ENCODE measurements at regions not wholly inside any gene's neighbourhood (a gene's known extent, or its start where the extent isn't known, plus 50 kb on each side); places are given as distances from the start of the nearest gene placed in this dataset.

GRCh38 chr15:69653846-69654245 is 201.2 kb downstream of the RPLP1 start:
- Histone ChIP-seq H3K27ac (no peak overlapping the region), H3K27me3 (no peaks in the 10 kb centered on the region), H3K36me3 (no peaks in the 10 kb centered on the region), H3K4me1 (no peaks in the 10 kb centered on the region), H3K4me3 (replicated peaks in 1 of 3) (no peak overlapping the region), H3K9me3 (no peaks in the 10 kb centered on the region)
- 67 to 93% methylated on average over 1 to 2 of the region's 2 CpGs for WGBS, 2 donors
- intact Hi-C loops (cut with DNase I), result no loop called here
- TF ChIP-seq, protein P1, sequence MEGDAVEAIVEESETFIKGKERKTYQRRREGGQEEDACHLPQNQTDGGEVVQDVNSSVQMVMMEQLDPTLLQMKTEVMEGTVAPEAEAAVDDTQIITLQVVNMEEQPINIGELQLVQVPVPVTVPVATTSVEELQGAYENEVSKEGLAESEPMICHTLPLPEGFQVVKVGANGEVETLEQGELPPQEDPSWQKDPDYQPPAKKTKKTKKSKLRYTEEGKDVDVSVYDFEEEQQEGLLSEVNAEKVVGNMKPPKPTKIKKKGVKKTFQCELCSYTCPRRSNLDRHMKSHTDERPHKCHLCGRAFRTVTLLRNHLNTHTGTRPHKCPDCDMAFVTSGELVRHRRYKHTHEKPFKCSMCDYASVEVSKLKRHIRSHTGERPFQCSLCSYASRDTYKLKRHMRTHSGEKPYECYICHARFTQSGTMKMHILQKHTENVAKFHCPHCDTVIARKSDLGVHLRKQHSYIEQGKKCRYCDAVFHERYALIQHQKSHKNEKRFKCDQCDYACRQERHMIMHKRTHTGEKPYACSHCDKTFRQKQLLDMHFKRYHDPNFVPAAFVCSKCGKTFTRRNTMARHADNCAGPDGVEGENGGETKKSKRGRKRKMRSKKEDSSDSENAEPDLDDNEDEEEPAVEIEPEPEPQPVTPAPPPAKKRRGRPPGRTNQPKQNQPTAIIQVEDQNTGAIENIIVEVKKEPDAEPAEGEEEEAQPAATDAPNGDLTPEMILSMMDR (IDR thresholded peaks at IDR 0.05), result no peak
- TF ChIP-seq POLR2A (IDR thresholded peaks at IDR 0.05), result no peak
- no peak for DNase-seq

DNA sequence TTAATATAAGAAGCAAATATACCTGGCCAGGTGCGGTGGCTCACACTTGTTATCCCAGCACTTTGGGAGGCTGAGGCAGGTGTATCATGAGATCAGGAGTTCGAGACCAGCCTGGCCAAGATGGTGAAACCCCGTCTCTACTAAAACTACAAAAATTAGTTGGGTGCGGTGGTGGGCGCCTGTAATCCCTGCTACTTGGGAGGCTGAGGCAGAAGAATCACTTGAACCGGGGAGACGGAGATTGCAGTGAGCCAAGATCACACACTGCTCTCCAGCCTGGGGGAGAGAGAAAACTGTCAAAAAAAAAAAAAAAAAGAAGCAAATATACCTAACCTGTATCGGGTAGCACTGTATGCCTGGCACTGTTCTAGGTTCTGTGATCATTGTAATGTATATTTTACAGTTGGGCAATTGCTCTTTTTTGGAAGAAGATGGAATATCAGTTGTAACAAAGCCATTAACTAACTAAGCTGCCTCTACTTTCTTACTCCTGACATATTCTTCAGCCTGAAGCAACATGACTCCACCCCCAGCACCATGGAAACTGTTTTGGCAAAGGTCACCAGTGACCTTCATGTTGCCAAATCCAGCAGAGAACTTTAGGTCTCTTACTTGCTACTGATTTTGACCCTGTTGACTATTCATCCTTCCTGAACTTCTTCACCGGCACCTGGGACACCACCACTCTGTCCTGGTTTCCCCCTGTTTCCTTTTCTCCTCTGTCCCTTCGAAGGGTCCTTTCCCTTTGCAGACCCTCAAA is 203.8 kb downstream of the RPLP1 start:
- Histone ChIP-seq H3K9me3 (no peaks in the 10 kb centered on the region), H3K27ac (no peak overlapping the region), H3K27me3 (no peaks in the 10 kb centered on the region), H3K36me3 (no peaks in the 10 kb centered on the region), H3K4me1 (no peaks in the 10 kb centered on the region), H3K4me3 (replicated peaks in 1 of 3) (no peak overlapping the region)
- intact Hi-C loops (cut with DNase I), result no loop called here
- 90 to 92% methylated on average over 10 of the region's 10 CpGs for WGBS, 2 donors
- no peak for DNase-seq
- TF ChIP-seq, protein P1 (IDR thresholded peaks at IDR 0.05), result no peak
- no peak for TF ChIP-seq POLR2A (IDR thresholded peaks at IDR 0.05)

- Histone ChIP-seq H3K4me3 (replicated peaks in 1 of 3) (no peak overlapping the region), H3K36me3 (no peaks in the 10 kb centered on the region), H3K27me3 (no peaks in the 10 kb centered on the region), H3K4me1 (no peaks in the 10 kb centered on the region), H3K27ac (no peak overlapping the region), H3K9me3 (no peaks in the 10 kb centered on the region)
- no peak for DNase-seq
- WGBS, 2 donors, result 93% methylated on average over 6 of the region's 6 CpGs
- TF ChIP-seq POLR2A (IDR thresholded peaks at IDR 0.05), result no peak
- TF ChIP-seq, protein P1 (IDR thresholded peaks at IDR 0.05), result no peak
- intact Hi-C loops (cut with DNase I), result no loop called here
These were observed 205.0 kb downstream of the RPLP1 start for GRCh38 chr15:69657626-69658025.

DNA sequence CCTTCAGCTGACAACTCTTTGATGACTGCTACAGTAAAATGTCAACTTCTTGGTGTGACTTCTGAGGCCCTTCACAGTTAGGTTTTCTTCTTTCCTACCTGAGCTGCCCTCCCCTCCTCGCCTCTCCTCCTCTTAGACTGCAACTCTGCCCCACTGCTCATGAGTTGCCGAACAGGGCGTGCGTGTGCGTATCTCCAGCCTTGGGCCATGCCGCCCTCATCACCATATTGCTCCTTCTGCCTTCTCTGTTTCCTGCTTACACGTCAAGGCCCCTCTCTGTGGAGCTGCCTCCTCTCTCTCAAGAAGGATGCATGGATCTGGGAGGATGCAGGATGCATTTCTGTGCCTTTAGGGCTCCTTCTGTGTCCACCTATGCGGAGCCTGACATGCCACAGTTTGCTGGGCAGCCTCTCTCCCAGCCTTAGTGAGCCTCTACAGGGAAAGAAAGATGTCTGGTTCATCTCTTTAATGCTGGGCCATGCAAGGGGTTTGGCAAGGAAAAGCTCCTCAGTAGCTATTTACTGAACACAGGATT is 205.9 kb downstream of the RPLP1 start:
- intact Hi-C loops (cut with DNase I), result no loop called here
- Histone ChIP-seq H3K36me3 (no peaks in the 10 kb centered on the region), H3K4me3 (replicated peaks in 1 of 3) (no peak overlapping the region), H3K4me1 (no peaks in the 10 kb centered on the region), H3K27me3 (no peaks in the 10 kb centered on the region), H3K9me3 (no peaks in the 10 kb centered on the region), H3K27ac (no peak overlapping the region)
- no peak for DNase-seq
- no peak for TF ChIP-seq POLR2A (IDR thresholded peaks at IDR 0.05)
- TF ChIP-seq, protein P1 (IDR thresholded peaks at IDR 0.05), result no peak
- WGBS, 2 donors, result 92 to 93% methylated on average over 8 of the region's 8 CpGs

DNA sequence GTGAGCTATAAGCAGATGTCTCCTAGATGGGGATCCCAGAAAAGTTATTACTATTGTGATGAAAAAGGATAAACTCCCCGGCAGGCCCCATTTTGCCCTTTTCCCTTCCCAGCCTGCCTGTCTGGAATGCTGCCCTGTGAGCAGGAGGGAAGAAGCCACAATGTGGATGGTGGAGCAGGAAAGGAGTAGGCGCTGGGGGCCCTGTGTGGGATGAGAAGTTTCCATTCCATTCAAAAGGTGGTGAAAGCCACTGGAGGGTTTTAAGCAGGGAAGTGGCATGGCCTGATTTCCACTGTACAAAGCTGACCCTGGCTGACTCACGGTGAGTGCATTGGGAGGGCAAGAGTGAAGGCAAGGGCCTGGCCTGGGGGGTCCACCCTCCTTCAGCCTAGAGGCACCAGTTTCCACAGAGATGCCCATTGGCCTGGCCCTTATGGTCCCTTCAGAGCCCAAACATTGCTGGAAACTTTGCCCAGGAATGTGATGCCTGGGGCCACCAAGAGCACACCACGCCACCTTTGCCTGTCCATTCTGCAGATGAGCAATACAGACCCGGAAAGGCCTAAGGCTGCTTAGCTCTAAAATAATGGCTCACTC is 206.9 kb downstream of the RPLP1 start:
- Histone ChIP-seq H3K27ac (no peak overlapping the region), H3K4me3 (replicated peaks in 1 of 3) (no peak overlapping the region), H3K4me1 (no peaks in the 10 kb centered on the region), H3K9me3 (no peaks in the 10 kb centered on the region), H3K36me3 (no peaks in the 10 kb centered on the region), H3K27me3 (no peaks in the 10 kb centered on the region)
- no peak for DNase-seq
- WGBS, 2 donors, result 86 to 88% methylated on average over 5 of the region's 5 CpGs
- intact Hi-C loops (cut with DNase I), result no loop called here
- no peak for TF ChIP-seq POLR2A (IDR thresholded peaks at IDR 0.05)
- TF ChIP-seq, protein P1 (IDR thresholded peaks at IDR 0.05), result no peak

Data from thyroid gland (tissue), 4 donors.